ENCODE measurements at regions not wholly inside any gene's neighbourhood (a gene's known extent, or its start where the extent isn't known, plus 50 kb on each side); places are given as distances from the start of the nearest gene placed in this dataset.
"Not testable (repeated sequence)": the region's sequence is repeated elsewhere in the genome, so short reads cannot be mapped to it uniquely, and the experiment has no call there.

DNA sequence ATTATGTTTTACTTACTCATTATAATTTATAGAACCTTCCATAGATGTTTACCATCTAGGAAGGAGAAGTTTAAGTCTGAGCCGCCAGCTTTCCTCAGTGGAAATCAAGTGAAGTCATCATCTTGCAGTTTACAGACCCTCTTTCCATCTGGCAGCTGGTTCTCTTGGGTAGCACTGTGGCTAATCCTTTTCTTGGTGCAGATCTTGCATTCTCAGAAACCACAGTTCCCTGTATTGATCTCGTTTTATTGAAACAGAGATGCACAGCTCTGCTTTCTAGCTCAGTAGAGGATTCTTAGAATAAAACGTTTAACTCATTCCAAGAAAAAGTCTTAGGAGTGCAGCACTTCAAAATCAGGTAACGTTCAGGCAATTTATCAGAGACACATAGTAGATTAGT lies 1154.7 kb downstream of the FOXD4L5 start:
- BruUV-seq (replicated peaks); CTCF ChIA-PET; RAD21 ChIA-PET (ENCODE audit: low non-redundant PET in 1 of 2, low total read pairs in 2 of 2, uncharacterized antibody in 2 of 2, unreplicated experiment in 2 of 2): not testable (repeated sequence)

DNA sequence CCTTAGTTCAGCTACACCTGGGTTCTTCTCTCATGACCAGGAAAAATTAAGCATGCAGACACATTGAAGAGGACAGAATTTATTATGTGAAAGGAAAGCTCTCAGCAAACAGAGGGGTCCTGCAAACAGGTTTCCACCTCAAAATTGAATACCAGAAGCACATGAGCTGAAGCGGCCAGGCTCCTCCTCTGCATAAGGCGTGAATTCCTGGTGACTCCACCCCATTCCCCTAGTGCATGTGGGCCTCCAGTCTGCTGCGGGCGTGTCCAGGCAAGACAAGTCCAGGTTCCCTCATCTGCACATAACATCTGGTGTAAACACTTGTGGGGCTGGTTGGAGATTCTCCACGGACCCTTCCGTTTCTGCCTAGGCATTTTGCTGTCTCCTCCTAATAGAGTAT lies 1156.4 kb downstream of the FOXD4L5 start:
- intact Hi-C loops (cut with micrococcal nuclease) = no loop called here
- ChIA-PET CTCF (no interaction called here), RAD21 (ENCODE audit: low non-redundant PET in 1 of 2, low total read pairs in 2 of 2, uncharacterized antibody in 2 of 2, unreplicated experiment in 2 of 2) (no interaction called here), POLR2A (no interaction called here)
- ATAC-seq = no peak
- H3K36me3 ChIP-seq (ENCODE audit: control insufficient read depth in 1 of 2, insufficient read depth in 2 of 2, low read length in 2 of 2) = no peaks in the 10 kb centered on the region
- no peaks in the 10 kb centered on the region for H3K4me1 ChIP-seq (ENCODE audit: control insufficient read depth in 1 of 2, insufficient read depth in 2 of 2, low read length in 2 of 2)
- H3K9ac ChIP-seq (ENCODE audit: low read length) = no peak overlapping the region
- no peaks in the 10 kb centered on the region for H3K9me3 ChIP-seq (ENCODE audit: control insufficient read depth in 1 of 2, insufficient read depth in 1 of 2, low read depth in 1 of 2, low read length in 2 of 2)
- H3K4me2 ChIP-seq (ENCODE audit: low read length) = no peak overlapping the region
- no peaks in the 10 kb centered on the region for H4K20me1 ChIP-seq (ENCODE audit: insufficient read depth)
- no peaks in the 10 kb centered on the region for H3K27me3 ChIP-seq (ENCODE audit: insufficient read depth, low read length)
- no peak overlapping the region for H2AFZ ChIP-seq (ENCODE audit: low read depth, low read length, poor library complexity, severe bottlenecking)
- TF ChIP-seq, protein P1, sequence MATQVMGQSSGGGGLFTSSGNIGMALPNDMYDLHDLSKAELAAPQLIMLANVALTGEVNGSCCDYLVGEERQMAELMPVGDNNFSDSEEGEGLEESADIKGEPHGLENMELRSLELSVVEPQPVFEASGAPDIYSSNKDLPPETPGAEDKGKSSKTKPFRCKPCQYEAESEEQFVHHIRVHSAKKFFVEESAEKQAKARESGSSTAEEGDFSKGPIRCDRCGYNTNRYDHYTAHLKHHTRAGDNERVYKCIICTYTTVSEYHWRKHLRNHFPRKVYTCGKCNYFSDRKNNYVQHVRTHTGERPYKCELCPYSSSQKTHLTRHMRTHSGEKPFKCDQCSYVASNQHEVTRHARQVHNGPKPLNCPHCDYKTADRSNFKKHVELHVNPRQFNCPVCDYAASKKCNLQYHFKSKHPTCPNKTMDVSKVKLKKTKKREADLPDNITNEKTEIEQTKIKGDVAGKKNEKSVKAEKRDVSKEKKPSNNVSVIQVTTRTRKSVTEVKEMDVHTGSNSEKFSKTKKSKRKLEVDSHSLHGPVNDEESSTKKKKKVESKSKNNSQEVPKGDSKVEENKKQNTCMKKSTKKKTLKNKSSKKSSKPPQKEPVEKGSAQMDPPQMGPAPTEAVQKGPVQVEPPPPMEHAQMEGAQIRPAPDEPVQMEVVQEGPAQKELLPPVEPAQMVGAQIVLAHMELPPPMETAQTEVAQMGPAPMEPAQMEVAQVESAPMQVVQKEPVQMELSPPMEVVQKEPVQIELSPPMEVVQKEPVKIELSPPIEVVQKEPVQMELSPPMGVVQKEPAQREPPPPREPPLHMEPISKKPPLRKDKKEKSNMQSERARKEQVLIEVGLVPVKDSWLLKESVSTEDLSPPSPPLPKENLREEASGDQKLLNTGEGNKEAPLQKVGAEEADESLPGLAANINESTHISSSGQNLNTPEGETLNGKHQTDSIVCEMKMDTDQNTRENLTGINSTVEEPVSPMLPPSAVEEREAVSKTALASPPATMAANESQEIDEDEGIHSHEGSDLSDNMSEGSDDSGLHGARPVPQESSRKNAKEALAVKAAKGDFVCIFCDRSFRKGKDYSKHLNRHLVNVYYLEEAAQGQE (IDR thresholded peaks at IDR 0.05; ENCODE audit: low read depth) = no peak
- TF ChIP-seq, protein P2, sequence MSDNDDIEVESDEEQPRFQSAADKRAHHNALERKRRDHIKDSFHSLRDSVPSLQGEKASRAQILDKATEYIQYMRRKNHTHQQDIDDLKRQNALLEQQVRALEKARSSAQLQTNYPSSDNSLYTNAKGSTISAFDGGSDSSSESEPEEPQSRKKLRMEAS (IDR thresholded peaks at IDR 0.05) = no peak
- TF ChIP-seq, protein P3, sequence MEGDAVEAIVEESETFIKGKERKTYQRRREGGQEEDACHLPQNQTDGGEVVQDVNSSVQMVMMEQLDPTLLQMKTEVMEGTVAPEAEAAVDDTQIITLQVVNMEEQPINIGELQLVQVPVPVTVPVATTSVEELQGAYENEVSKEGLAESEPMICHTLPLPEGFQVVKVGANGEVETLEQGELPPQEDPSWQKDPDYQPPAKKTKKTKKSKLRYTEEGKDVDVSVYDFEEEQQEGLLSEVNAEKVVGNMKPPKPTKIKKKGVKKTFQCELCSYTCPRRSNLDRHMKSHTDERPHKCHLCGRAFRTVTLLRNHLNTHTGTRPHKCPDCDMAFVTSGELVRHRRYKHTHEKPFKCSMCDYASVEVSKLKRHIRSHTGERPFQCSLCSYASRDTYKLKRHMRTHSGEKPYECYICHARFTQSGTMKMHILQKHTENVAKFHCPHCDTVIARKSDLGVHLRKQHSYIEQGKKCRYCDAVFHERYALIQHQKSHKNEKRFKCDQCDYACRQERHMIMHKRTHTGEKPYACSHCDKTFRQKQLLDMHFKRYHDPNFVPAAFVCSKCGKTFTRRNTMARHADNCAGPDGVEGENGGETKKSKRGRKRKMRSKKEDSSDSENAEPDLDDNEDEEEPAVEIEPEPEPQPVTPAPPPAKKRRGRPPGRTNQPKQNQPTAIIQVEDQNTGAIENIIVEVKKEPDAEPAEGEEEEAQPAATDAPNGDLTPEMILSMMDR (IDR thresholded peaks at IDR 0.05 in 2 of 3, conservative IDR thresholded peaks at IDR 0.05 in 1 of 3; ENCODE audit: borderline replicate concordance in 1 of 3, insufficient read depth in 1 of 3, low read depth in 2 of 3, low read length in 2 of 3) = no peak
- no peak for TF ChIP-seq EGR1 (IDR thresholded peaks at IDR 0.05; ENCODE audit: low read depth)
- TF ChIP-seq ZFX (IDR thresholded peaks at IDR 0.05) = no peak
- no peak for TF ChIP-seq POLR2AphosphoS5 (IDR thresholded peaks at IDR 0.05; ENCODE audit: low read depth, low read length)
- TF ChIP-seq SP1 (IDR thresholded peaks at IDR 0.05; ENCODE audit: low read depth) = no peak
- no peak for TF ChIP-seq ELF1 (IDR thresholded peaks at IDR 0.05; ENCODE audit: borderline replicate concordance, low read depth)
- no peak for TF ChIP-seq SIN3A (IDR thresholded peaks at IDR 0.05; ENCODE audit: low read depth)
- TF ChIP-seq RAD21 (IDR thresholded peaks at IDR 0.05; ENCODE audit: low read depth) = no peak
- TF ChIP-seq CEBPB (IDR thresholded peaks at IDR 0.05; ENCODE audit: low read depth) = no peak
- TF ChIP-seq, protein P4, sequence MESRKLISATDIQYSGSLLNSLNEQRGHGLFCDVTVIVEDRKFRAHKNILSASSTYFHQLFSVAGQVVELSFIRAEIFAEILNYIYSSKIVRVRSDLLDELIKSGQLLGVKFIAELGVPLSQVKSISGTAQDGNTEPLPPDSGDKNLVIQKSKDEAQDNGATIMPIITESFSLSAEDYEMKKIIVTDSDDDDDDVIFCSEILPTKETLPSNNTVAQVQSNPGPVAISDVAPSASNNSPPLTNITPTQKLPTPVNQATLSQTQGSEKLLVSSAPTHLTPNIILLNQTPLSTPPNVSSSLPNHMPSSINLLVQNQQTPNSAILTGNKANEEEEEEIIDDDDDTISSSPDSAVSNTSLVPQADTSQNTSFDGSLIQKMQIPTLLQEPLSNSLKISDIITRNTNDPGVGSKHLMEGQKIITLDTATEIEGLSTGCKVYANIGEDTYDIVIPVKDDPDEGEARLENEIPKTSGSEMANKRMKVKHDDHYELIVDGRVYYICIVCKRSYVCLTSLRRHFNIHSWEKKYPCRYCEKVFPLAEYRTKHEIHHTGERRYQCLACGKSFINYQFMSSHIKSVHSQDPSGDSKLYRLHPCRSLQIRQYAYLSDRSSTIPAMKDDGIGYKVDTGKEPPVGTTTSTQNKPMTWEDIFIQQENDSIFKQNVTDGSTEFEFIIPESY (IDR thresholded peaks at IDR 0.05; ENCODE audit: extremely low read depth, insufficient replicate concordance, low read length) = no peak
- no peak for TF ChIP-seq FOSL1 (IDR thresholded peaks at IDR 0.05; ENCODE audit: low read depth)
- no peak overlapping the region for H3K4me3 ChIP-seq (replicated peaks in 1 of 2; ENCODE audit: low read depth in 1 of 2, low read length in 2 of 2)
- H3K79me2 ChIP-seq (ENCODE audit: insufficient read depth, low read length) = no peaks in the 10 kb centered on the region
- no peak overlapping the region for H3K27ac ChIP-seq (ENCODE audit: low read depth, low read length)
- BruUV-seq (replicated peaks) = no TSS peak
- DNase-seq (ENCODE audit: low read depth, low spot score) = no peak
- H3K9me2 ChIP-seq (ENCODE audit: insufficient read depth) = no peaks in the 10 kb centered on the region

More for the DNA sequence above, 1154.7 kb downstream of the FOXD4L5 start:
- intact Hi-C loops (cut with micrococcal nuclease); H3K4me2 ChIP-seq (ENCODE audit: low read length); POLR2A ChIA-PET; H3K4me1 ChIP-seq (ENCODE audit: control insufficient read depth in 1 of 2, insufficient read depth in 2 of 2, low read length in 2 of 2); H3K27ac ChIP-seq (ENCODE audit: low read depth, low read length); H3K9me2 ChIP-seq (ENCODE audit: insufficient read depth); ATAC-seq; H3K79me2 ChIP-seq (ENCODE audit: insufficient read depth, low read length); H3K36me3 ChIP-seq (ENCODE audit: control insufficient read depth in 1 of 2, insufficient read depth in 2 of 2, low read length in 2 of 2); H2AFZ ChIP-seq (ENCODE audit: low read depth, low read length, poor library complexity, severe bottlenecking); H4K20me1 ChIP-seq (ENCODE audit: insufficient read depth); DNase-seq (ENCODE audit: low read depth, low spot score); H3K9ac ChIP-seq (ENCODE audit: low read length); H3K4me3 ChIP-seq (replicated peaks in 1 of 2; ENCODE audit: low read depth in 1 of 2, low read length in 2 of 2); H3K9me3 ChIP-seq (ENCODE audit: control insufficient read depth in 1 of 2, insufficient read depth in 1 of 2, low read depth in 1 of 2, low read length in 2 of 2); H3K27me3 ChIP-seq (ENCODE audit: insufficient read depth, low read length): not testable (repeated sequence)
